ENCODE measurements at regions not wholly inside any gene's neighbourhood (a gene's known extent, or its start where the extent isn't known, plus 50 kb on each side); places are given as distances from the start of the nearest gene placed in this dataset.

- no peak for TF ChIP-seq CTCF (IDR thresholded peaks at IDR 0.05; ENCODE audit: low read depth, low read length, missing input control)
- no peak for TF ChIP-seq RAD21 (IDR thresholded peaks at IDR 0.05)
- no peak for TF ChIP-seq TAF1 (conservative IDR thresholded peaks at IDR 0.05)
- no peak for TF ChIP-seq FOXA1 (IDR thresholded peaks at IDR 0.05)
- no peak for TF ChIP-seq SP1 (IDR thresholded peaks at IDR 0.05)
- no peak for TF ChIP-seq MAX (IDR thresholded peaks at IDR 0.05)
- no peak for TF ChIP-seq ATF3 (IDR thresholded peaks at IDR 0.05)
- TF ChIP-seq JUND (IDR thresholded peaks at IDR 0.05): no peak
Measured at GRCh38 chr6:81304466-81304865, 448.0 kb downstream of the TENT5A start.
